Upper lobe of left lung (tissue), 6 donors: ENCODE measurements at regions not wholly inside any gene's neighbourhood (a gene's known extent, or its start where the extent isn't known, plus 50 kb on each side); places are given as distances from the start of the nearest gene placed in this dataset.

Experiments
- ATAC-seq, 2 donors: fragments of 200-7000 bp; cut with Tn5 transposase; one replicate each; pipeline ENCODE4 v1.9.1; 2022; ENCODE audit warnings: mild to moderate bottlenecking in 2 of 2, moderate library complexity in 2 of 2; ENCODE audit not compliant: low FRiP score in 2 of 2
- DNase-seq, 2 donors: peaks; one replicate each; pipeline ENCODE4 v3.0.0-alpha.2; 2019 to 2020
- H3K27ac ChIP-seq, 4 donors: fragments of 200-600 bp; sonication (generic); one replicate each; pipeline ENCODE4 v1.5.1; 2016 to 2019
- H3K27me3 ChIP-seq, 4 donors: fragments of 200-600 bp; sonication (generic); one replicate each; pipeline ENCODE4 v1.5.1; 2017 to 2019
- H3K36me3 ChIP-seq, 4 donors: fragments of 200-600 bp; sonication (generic); one replicate each; pipeline ENCODE4 v1.5.1; 2016 to 2019
- H3K4me1 ChIP-seq, 4 donors: fragments of 200-600 bp; sonication (generic); one replicate each; pipeline ENCODE4 v1.5.1; 2018 to 2019
- H3K4me3 ChIP-seq, 4 donors: fragments of 200-600 bp; sonication (generic); one replicate each; pipeline ENCODE4 v1.5.1; 2017 to 2019; ENCODE audit warnings: mild to moderate bottlenecking in 2 of 4, moderate library complexity in 1 of 4
- H3K9me3 ChIP-seq, 4 donors: fragments of 200-600 bp; sonication (generic); one replicate each; pipeline ENCODE4 v1.5.1; 2018 to 2019
- EP300 ChIP-seq, 4 donors: sonication (generic); formaldehyde crosslinking; IDR thresholded peaks; one replicate each; pipeline ENCODE4 v1.5.1; 2017; ENCODE audit warnings: antibody characterized with exemption in 4 of 4, control low read depth in 2 of 4
- POLR2A ChIP-seq, 4 donors: fragments of 450-650 bp; IDR thresholded peaks; one replicate each; pipeline ENCODE4 v1.5.1; 2016 to 2017; ENCODE audit warnings: antibody characterized with exemption in 4 of 4, mild to moderate bottlenecking in 2 of 4
- POLR2AphosphoS5 ChIP-seq, 2 donors: sonication (generic); formaldehyde crosslinking; IDR thresholded peaks; one replicate each; pipeline ENCODE4 v1.5.1; 2017; ENCODE audit warnings: antibody characterized with exemption in 2 of 2
- WGBS, 2 donors: methylation state at CpG; one replicate each; pipeline ENCODE4 v1.1.5; 2017 to 2018; 5-methylcytosine and 5-hydroxymethylcytosine counted together
- TF ChIP-seq, protein P1 (sequence below), 6 experiments: fragments of 450-650 bp in 4 of 6; fragments of 200-600 bp in 2 of 6; sonication (generic) in 2 of 6; IDR thresholded peaks; one replicate each; pipeline ENCODE4 v1.5.1; 2016 to 2019; ENCODE audit warnings: antibody characterized with exemption in 6 of 6
- donor health status: DM: no; HTN: no; CAD: no; lungs with moderate emphysema.
- donor health status: DM: no; HTN: yes; CAD: no; lungs with severe emphysema.

GRCh38 chr12:92516277-92516600 lies 186.6 kb upstream of the PLEKHG7 start:
- ATAC-seq (no peak), DNase-seq (no peak)
- H3K36me3 ChIP-seq = no peaks in the 10 kb centered on the region
- H3K9me3 ChIP-seq = no peaks in the 10 kb centered on the region
- H3K27me3 ChIP-seq = no peaks in the 10 kb centered on the region
- H3K27ac ChIP-seq = no peak overlapping the region
- WGBS, 2 donors = 77 to 83% methylated on average over 1 of the region's 1 CpG
- no peak overlapping the region for H3K4me3 ChIP-seq
- no peaks in the 10 kb centered on the region for H3K4me1 ChIP-seq
- TF ChIP-seq, protein P1, sequence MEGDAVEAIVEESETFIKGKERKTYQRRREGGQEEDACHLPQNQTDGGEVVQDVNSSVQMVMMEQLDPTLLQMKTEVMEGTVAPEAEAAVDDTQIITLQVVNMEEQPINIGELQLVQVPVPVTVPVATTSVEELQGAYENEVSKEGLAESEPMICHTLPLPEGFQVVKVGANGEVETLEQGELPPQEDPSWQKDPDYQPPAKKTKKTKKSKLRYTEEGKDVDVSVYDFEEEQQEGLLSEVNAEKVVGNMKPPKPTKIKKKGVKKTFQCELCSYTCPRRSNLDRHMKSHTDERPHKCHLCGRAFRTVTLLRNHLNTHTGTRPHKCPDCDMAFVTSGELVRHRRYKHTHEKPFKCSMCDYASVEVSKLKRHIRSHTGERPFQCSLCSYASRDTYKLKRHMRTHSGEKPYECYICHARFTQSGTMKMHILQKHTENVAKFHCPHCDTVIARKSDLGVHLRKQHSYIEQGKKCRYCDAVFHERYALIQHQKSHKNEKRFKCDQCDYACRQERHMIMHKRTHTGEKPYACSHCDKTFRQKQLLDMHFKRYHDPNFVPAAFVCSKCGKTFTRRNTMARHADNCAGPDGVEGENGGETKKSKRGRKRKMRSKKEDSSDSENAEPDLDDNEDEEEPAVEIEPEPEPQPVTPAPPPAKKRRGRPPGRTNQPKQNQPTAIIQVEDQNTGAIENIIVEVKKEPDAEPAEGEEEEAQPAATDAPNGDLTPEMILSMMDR (IDR thresholded peaks at IDR 0.05) = no peak
- TF ChIP-seq EP300 (IDR thresholded peaks at IDR 0.05) (no peak), POLR2AphosphoS5 (IDR thresholded peaks at IDR 0.05) (no peak)

- H3K27ac ChIP-seq = no peak overlapping the region
- H3K27me3 ChIP-seq = no peaks in the 10 kb centered on the region
- H3K4me3 ChIP-seq = no peak overlapping the region
- H3K36me3 ChIP-seq = no peaks in the 10 kb centered on the region
- WGBS, 2 donors = 70 to 71% methylated on average over 2 of the region's 2 CpGs
- TF ChIP-seq, protein P1 (IDR thresholded peaks at IDR 0.05) = no peak
- TF ChIP-seq POLR2AphosphoS5 (IDR thresholded peaks at IDR 0.05) = no peak
- no peak for TF ChIP-seq POLR2A (IDR thresholded peaks at IDR 0.05)
- no peak for TF ChIP-seq EP300 (IDR thresholded peaks at IDR 0.05)
- no peaks in the 10 kb centered on the region for H3K4me1 ChIP-seq
- H3K9me3 ChIP-seq = no peaks in the 10 kb centered on the region
- DNase-seq (no peak), ATAC-seq (no peak)
These were observed 189.5 kb upstream of the PLEKHG7 start for GRCh38 chr12:92513231-92513730.

GRCh38 chr12:92511786-92512185 lies 191.0 kb upstream of the PLEKHG7 start:
- Histone ChIP-seq H3K27ac (no peak overlapping the region), H3K4me3 (no peak overlapping the region), H3K36me3 (no peaks in the 10 kb centered on the region), H3K27me3 (no peaks in the 10 kb centered on the region), H3K9me3 (no peaks in the 10 kb centered on the region), H3K4me1 (peaks cover 0 to 3% (median 0%) of the 10 kb centered on the region in 4 donors)
- DNase-seq (no peak), ATAC-seq (peak in 1 of 2 donors; percentile 70)
- TF ChIP-seq POLR2AphosphoS5 (IDR thresholded peaks at IDR 0.05) (no peak), EP300 (IDR thresholded peaks at IDR 0.05) (no peak), POLR2A (IDR thresholded peaks at IDR 0.05) (no peak)
- TF ChIP-seq, protein P1 (IDR thresholded peaks at IDR 0.05) = no peak
- 69 to 77% methylated on average over 5 of the region's 5 CpGs for WGBS, 2 donors

DNA sequence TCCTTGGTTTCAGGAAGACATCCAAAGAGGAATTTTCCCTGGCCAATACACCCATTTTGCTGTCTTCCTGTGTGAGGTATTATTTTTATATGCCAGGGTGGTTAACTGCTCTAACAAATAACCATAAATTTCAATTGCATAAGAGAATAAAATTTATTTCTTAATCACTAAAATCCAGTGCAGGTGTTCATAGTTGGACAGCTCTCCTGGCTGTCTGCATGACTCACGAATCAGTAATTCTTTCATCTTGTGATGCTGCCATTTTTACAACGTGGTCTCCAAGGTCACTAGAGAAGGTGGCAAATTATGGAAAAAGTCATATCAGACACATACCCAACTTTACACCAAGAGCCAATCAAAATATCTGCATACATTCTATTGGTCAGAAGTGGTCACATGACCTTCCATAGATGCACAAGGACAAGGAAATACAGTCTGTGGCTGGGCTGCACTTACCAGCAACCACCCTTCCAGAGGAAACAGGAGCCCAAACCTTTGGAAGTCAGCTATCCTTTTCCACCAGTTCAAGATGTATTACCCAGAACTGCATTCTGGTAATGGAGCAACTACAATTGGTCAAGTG lies 193.5 kb upstream of the PLEKHG7 start:
- WGBS, 2 donors = 88 to 91% methylated on average over 2 of the region's 2 CpGs
- no peak for ATAC-seq
- no peak for DNase-seq

More for the DNA sequence above, 193.5 kb upstream of the PLEKHG7 start:
- Histone ChIP-seq H3K36me3 (no peaks in the 10 kb centered on the region), H3K4me3 (no peak overlapping the region), H3K9me3 (no peaks in the 10 kb centered on the region), H3K27ac (no peak overlapping the region), H3K4me1 (peaks cover 21 to 23% (median 22%) of the 10 kb centered on the region in 4 donors), H3K27me3 (no peaks in the 10 kb centered on the region)
- no peak for TF ChIP-seq POLR2A (IDR thresholded peaks at IDR 0.05)
- TF ChIP-seq, protein P1 (IDR thresholded peaks at IDR 0.05) = no peak
- TF ChIP-seq POLR2AphosphoS5 (IDR thresholded peaks at IDR 0.05) = no peak
- no peak for TF ChIP-seq EP300 (IDR thresholded peaks at IDR 0.05)
